ENCODE measurements at regions not wholly inside any gene's neighbourhood (a gene's known extent, or its start where the extent isn't known, plus 50 kb on each side); places are given as distances from the start of the nearest gene placed in this dataset.

DNA sequence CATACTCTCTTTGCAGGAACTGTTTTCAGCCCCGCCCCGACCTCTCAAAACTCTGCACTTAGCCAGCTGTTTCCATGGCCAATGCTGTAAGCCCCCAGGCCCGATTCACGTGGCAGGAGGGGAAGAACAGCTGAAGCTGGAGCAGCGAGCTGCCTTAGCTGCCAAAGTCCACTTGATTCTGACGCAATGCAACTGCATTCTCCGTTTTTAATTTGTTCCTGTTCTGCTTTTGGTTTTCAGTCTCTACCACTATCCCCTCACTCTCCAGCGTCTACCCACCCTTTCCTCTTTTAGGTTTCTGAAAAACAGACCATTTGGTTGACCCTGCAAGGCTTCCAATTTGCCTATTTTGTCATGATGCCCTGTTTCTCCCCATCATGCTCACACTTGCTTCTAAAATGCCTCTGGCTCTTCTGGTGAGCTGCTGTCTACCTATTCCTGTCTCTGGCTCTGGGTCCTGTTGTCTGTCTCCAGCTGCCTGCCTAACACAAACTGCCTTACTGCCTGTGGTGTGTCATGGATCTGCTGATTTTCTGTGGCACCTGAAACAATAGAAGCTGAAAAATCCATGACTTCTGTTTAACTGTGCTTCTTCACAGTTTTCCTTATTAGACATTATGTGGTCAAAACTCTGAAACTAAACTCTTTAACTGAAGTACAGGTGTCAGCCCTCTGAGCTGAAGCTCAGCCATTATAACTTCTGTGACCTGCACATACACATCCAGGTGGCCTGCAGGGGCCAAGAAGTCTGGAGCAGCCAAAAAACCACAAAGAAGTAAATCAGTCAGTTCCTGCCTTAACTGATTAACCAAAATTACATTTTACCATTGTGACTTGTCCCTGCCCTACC is 160.5 kb upstream of the AGTR2 start:
- 0 out of 2 replicates have a peak, but pooled peaks have one; percentile 27 for TF ChIP-seq POLR2AphosphoS5 (IDR thresholded peaks at IDR 0.05; ENCODE audit: low read depth, low read length)
- peak; percentile 86 for TF ChIP-seq SPI1 (IDR thresholded peaks at IDR 0.05; ENCODE audit: low read depth, low read length)
- TF ChIP-seq TAF1 (IDR thresholded peaks at IDR 0.05; ENCODE audit: low read depth, low read length): no peak; the same call in 1 of the 2 replicates
- TF ChIP-seq POU2F2 (IDR thresholded peaks at IDR 0.05; ENCODE audit: low read depth, low read length): peak; percentile 10; the same call in 1 of the 2 replicates
- no peak for DNase-seq (ENCODE audit: insufficient read length, low spot score)
- FAIRE-seq: peak; percentile 94

DNA sequence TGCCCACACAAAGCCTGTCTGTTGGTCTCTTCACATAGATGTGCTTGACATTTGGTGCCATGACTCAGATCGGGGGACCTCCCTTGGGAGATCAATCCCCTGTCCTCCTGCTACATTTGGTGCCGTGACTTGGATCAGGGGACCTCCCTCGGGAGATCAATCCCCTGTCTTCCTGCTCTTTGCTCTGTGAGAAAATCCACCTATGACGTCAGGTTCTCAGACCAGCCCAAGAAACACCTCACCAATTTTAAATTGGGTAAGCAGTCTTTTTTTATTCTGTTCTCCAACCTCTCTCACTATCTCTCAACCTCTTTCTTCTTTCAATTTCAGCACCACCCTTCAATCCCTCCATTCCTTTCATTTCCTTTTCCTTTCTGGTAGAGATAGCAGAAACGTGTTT is 159.6 kb upstream of the AGTR2 start:
- FAIRE-seq (no peak), DNase-seq (ENCODE audit: insufficient read length, low spot score) (no peak)
- TF ChIP-seq POLR2A (IDR thresholded peaks at IDR 0.05; ENCODE audit: low read depth, low read length): no peak
- TF ChIP-seq POLR2AphosphoS5 (IDR thresholded peaks at IDR 0.05; ENCODE audit: low read depth, low read length): no peak
- TF ChIP-seq POU2F2 (IDR thresholded peaks at IDR 0.05; ENCODE audit: low read depth, low read length): no peak
- TF ChIP-seq SPI1 (IDR thresholded peaks at IDR 0.05; ENCODE audit: low read depth, low read length): no peak
- no peak for TF ChIP-seq TAF1 (IDR thresholded peaks at IDR 0.05; ENCODE audit: low read depth, low read length)
- TF ChIP-seq PAX5 (IDR thresholded peaks at IDR 0.05; ENCODE audit: insufficient read depth, low read length, severe bottlenecking): no peak

DNA sequence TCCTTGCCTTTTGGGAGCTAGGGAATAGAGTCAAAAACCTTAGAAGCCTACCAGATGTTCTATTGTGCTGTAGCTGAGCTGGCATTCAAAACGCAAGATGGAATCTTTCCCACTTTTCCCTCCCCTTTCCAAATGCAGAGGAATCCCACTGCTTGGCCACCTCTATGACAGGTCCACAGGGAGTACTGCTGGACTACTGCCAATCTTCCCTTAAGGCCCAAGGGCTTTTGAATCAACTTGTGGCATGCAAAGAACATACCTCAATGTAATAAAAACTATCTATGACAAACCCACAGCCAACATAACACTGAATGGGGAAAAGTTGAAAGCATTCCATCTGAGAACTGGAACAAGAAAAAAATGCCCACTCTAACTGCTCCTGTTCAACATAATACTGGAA is 139.2 kb upstream of the AGTR2 start:
- TF ChIP-seq SPI1 (IDR thresholded peaks at IDR 0.05; ENCODE audit: low read depth, low read length) (no peak), TAF1 (IDR thresholded peaks at IDR 0.05; ENCODE audit: low read depth, low read length) (no peak), POU2F2 (IDR thresholded peaks at IDR 0.05; ENCODE audit: low read depth, low read length) (no peak), POLR2A (IDR thresholded peaks at IDR 0.05; ENCODE audit: low read depth, low read length) (no peak), PAX5 (IDR thresholded peaks at IDR 0.05; ENCODE audit: insufficient read depth, low read length, severe bottlenecking) (no peak), POLR2AphosphoS5 (IDR thresholded peaks at IDR 0.05; ENCODE audit: low read depth, low read length) (no peak)
- no peak for FAIRE-seq

More for the DNA sequence above, 139.2 kb upstream of the AGTR2 start:
- no peak for DNase-seq (ENCODE audit: insufficient read length, low spot score)

All from GM12891 (cell line).